NCI-H1048 (cell line): ENCODE measurements at regions not wholly inside any gene's neighbourhood (a gene's known extent, or its start where the extent isn't known, plus 50 kb on each side); places are given as distances from the start of the nearest gene placed in this dataset.
"Not testable (repeated sequence)": the region's sequence is repeated elsewhere in the genome, so short reads cannot be mapped to it uniquely, and the experiment has no call there.

ENCODE experiments used
- DNase-seq: peaks from one replicate; lab custom pipeline; 2025; lab: John Stamatoyannopoulos, UW

DNA sequence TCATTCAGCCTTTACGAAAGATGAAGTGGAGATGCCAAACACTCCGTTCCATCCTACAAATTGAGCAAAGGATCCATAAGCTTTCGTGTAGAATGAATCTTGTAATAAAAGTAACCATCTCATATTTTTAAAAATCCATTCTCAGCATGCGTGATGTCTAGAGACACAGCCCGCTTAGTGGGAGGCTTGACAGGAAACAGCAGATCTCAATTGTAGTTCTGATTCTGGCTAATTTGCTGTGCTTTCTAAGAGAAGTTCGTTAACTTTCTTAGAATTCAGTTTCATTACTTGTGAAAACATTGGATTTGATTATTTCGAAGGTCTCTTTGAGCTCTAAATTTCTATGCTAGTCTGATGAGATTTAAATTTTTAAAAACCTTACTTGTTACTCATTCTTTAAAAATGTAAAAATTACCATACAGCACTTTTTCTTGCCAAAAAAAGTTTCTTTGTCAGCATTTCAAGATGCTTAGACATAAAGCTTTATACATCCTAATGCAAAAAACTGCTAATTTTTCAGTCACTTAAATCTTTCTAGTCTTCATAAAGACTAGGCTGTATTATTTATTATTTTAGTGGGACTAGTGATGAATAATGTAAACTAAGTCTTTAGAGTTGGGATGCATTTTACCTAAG, 66.9 kb upstream of the NEIL3 start:
- no peak for DNase-seq

- no peak for DNase-seq
Observed at GRCh38 chr4:177246641-177247584, 62.8 kb upstream of the NEIL3 start.

DNA sequence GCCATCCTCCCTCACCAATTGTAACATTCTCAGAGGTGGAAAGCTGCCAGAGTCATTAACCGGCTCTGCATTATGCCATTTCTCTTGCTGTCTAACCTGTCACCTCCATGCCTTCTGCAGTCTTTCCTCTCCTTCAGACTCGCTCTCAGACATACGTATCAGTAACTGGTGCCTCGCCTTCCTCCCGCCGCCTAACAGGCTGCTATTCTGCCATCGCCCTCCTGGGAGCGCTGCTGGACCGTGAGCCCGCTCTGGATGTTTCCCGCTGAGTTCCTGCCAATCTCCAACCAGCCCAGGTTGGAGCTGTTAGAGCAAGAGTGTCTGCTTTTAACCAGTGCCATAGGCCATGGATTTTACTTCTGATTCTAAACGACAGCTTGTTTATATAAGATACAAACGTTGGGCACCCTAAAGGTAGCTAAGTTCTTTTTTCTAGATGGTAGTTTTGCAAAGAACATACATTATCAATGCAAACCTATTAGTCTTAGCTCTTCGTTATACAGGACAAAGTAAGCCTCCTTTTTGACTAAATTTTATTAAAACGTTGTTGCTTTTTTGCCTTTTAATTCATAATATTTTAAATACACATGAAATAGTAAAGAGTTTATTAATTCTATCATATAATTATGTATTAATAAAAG, 59.5 kb upstream of the NEIL3 start:
- DNase-seq = peak; percentile 39

DNA sequence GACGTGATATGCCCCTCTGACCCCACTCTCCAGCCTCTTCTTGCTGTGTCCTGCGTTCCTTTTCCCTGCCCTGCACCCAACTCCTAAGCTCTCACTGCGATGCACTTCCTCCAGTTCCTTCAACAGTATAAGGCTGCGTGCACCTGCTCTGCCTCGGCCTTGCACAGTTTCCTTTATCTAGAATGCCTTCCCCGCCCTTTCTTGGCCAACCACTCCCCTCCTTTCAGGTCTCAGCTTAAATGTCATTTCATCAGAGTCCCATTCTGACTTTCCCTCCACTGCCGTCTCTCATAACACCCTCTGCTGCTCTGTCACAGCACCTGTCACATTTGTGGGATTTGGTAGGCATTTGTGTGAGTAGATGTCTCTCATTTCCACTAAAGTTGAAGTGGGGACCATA, 58.4 kb upstream of the NEIL3 start:
- no peak for DNase-seq

DNA sequence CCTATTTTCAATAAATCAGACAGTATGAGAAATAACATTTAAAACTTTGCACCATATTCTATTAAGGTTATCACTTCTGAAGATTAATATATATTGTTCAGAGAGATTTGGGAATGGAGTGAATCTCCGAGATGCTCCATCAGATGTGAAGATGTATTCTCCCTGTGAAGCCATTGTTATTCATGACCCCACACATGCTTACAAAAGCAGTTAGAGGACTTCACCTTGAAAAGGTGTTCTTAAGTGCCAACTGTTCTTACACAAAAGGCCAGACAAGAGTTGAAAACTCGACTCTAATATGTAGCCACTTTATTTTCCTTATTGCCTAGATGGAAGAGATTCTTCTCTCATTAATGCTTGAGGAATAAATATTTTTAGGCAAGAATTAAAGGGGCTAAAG, 54.3 kb upstream of the NEIL3 start:
- no peak for DNase-seq

- DNase-seq = no peak
Observed at GRCh38 chr4:177256950-177257349, 52.7 kb upstream of the NEIL3 start.

DNA sequence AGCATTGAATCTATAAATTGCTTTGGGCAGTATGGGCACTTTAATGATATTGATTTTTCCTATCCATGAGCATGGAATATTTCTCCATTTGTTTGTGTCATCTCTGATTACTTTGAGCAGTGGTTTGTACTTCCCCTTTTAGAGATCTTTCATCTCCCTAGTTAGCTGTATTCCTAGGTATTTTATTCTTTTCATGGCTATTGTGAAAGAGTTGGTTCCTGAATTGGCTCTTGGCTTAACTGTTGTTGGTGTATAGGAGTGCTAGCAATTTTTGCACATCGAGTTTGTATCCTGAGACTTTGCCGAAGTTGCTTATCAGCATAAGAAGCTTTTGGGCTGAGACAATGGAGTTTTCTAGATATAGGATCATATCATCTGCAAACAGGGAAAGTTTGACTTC, 50.2 kb upstream of the NEIL3 start:
- not testable (repeated sequence) for DNase-seq
